ENCODE measurements at regions not wholly inside any gene's neighbourhood (a gene's known extent, or its start where the extent isn't known, plus 50 kb on each side); places are given as distances from the start of the nearest gene placed in this dataset.

- TF ChIP-seq EZH2 (IDR thresholded peaks at IDR 0.05; ENCODE audit: borderline replicate concordance, low read depth, low read length, poor library complexity, severe bottlenecking): no peak
- no TSS peak for BruUV-seq (replicated peaks)
- Histone ChIP-seq H3K27ac (ENCODE audit: low read depth, low read length, poor library complexity, severe bottlenecking) (no peak overlapping the region), H3K36me3 (ENCODE audit: insufficient read depth, low read length, poor library complexity, severe bottlenecking) (no peaks in the 10 kb centered on the region), H3K4me1 (ENCODE audit: insufficient read depth, low read length, poor library complexity, severe bottlenecking) (no peaks in the 10 kb centered on the region), H3K4me3 (ENCODE audit: low read depth, low read length, poor library complexity, severe bottlenecking) (no peak overlapping the region), H3K9me3 (ENCODE audit: low read depth, low read length, poor library complexity, severe bottlenecking) (no peaks in the 10 kb centered on the region), H3K27me3 (replicated peaks; ENCODE audit: insufficient read depth, low read depth, low read length, poor library complexity) (no peaks in the 10 kb centered on the region)
- intact Hi-C loops (cut with micrococcal nuclease; ENCODE audit: unreplicated experiment): no loop called here
- ChIA-PET POLR2A (ENCODE audit: low non-redundant PET) (no interaction called here), CTCF (no interaction called here)
- no peak for DNase-seq (ENCODE audit: low spot score)
Observed at GRCh38 chr6:140354296-140354695, 979.8 kb upstream of the CITED2 start.

DNA sequence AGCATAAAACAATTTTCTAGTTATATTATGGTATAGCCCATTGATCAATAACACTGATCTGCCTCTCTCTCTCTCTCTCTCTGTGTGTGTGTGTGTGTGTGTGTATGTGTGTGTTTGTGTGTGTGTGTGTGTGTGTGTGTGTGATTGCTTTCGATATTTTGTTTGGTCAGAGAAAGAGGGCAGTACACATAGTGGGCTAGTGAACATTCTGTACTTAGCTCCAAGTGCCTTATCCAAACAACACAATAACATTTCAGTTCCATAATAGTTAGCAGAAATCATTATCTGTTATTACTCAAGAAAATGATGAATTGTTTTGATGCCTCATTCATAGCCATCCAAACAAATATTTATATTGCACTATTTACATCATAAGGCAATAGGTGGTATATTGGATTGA lies 979.1 kb upstream of the CITED2 start:
- Histone ChIP-seq H3K4me1 (ENCODE audit: insufficient read depth, low read length, poor library complexity, severe bottlenecking) (no peaks in the 10 kb centered on the region), H3K4me3 (ENCODE audit: low read depth, low read length, poor library complexity, severe bottlenecking) (no peak overlapping the region), H3K27ac (ENCODE audit: low read depth, low read length, poor library complexity, severe bottlenecking) (no peak overlapping the region), H3K9me3 (ENCODE audit: low read depth, low read length, poor library complexity, severe bottlenecking) (no peaks in the 10 kb centered on the region), H3K36me3 (ENCODE audit: insufficient read depth, low read length, poor library complexity, severe bottlenecking) (no peaks in the 10 kb centered on the region), H3K27me3 (replicated peaks; ENCODE audit: insufficient read depth, low read depth, low read length, poor library complexity) (no peaks in the 10 kb centered on the region)
- CTCF ChIA-PET: no interaction called here
- no peak for TF ChIP-seq EZH2 (IDR thresholded peaks at IDR 0.05; ENCODE audit: borderline replicate concordance, low read depth, low read length, poor library complexity, severe bottlenecking)
- TF ChIP-seq, protein P1, sequence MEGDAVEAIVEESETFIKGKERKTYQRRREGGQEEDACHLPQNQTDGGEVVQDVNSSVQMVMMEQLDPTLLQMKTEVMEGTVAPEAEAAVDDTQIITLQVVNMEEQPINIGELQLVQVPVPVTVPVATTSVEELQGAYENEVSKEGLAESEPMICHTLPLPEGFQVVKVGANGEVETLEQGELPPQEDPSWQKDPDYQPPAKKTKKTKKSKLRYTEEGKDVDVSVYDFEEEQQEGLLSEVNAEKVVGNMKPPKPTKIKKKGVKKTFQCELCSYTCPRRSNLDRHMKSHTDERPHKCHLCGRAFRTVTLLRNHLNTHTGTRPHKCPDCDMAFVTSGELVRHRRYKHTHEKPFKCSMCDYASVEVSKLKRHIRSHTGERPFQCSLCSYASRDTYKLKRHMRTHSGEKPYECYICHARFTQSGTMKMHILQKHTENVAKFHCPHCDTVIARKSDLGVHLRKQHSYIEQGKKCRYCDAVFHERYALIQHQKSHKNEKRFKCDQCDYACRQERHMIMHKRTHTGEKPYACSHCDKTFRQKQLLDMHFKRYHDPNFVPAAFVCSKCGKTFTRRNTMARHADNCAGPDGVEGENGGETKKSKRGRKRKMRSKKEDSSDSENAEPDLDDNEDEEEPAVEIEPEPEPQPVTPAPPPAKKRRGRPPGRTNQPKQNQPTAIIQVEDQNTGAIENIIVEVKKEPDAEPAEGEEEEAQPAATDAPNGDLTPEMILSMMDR (conservative IDR thresholded peaks at IDR 0.05; ENCODE audit: low read depth, low read length): no peak
- no TSS peak for BruUV-seq (replicated peaks)
- DNase-seq (ENCODE audit: low spot score): no peak
- intact Hi-C loops (cut with micrococcal nuclease; ENCODE audit: unreplicated experiment): no loop called here
- POLR2A ChIA-PET (ENCODE audit: low non-redundant PET): no interaction called here

GRCh38 chr6:140346428-140346827 lies 972.0 kb upstream of the CITED2 start:
- no TSS peak for BruUV-seq (replicated peaks)
- POLR2A ChIA-PET (ENCODE audit: low non-redundant PET): no interaction called here

GRCh38 chr6:140345935-140346334 lies 971.5 kb upstream of the CITED2 start:
- no TSS peak for BruUV-seq (replicated peaks)
- intact Hi-C loops (cut with micrococcal nuclease; ENCODE audit: unreplicated experiment): no loop called here
- H3K4me1 ChIP-seq (ENCODE audit: insufficient read depth, low read length, poor library complexity, severe bottlenecking): no peaks in the 10 kb centered on the region
- no peak for DNase-seq (ENCODE audit: low spot score)
- H3K9me3 ChIP-seq (ENCODE audit: low read depth, low read length, poor library complexity, severe bottlenecking): no peaks in the 10 kb centered on the region
- no peaks in the 10 kb centered on the region for H3K27me3 ChIP-seq (replicated peaks; ENCODE audit: insufficient read depth, low read depth, low read length, poor library complexity)
- no peak overlapping the region for H3K27ac ChIP-seq (ENCODE audit: low read depth, low read length, poor library complexity, severe bottlenecking)
- CTCF ChIA-PET: no interaction called here
- H3K36me3 ChIP-seq (ENCODE audit: insufficient read depth, low read length, poor library complexity, severe bottlenecking): no peaks in the 10 kb centered on the region
- TF ChIP-seq, protein P1 (conservative IDR thresholded peaks at IDR 0.05; ENCODE audit: low read depth, low read length): no peak
- no peak for TF ChIP-seq EZH2 (IDR thresholded peaks at IDR 0.05; ENCODE audit: borderline replicate concordance, low read depth, low read length, poor library complexity, severe bottlenecking)
- no peak overlapping the region for H3K4me3 ChIP-seq (ENCODE audit: low read depth, low read length, poor library complexity, severe bottlenecking)
- POLR2A ChIA-PET (ENCODE audit: low non-redundant PET): no interaction called here

More at GRCh38 chr6:140346428-140346827, 972.0 kb upstream of the CITED2 start:
- TF ChIP-seq EZH2 (IDR thresholded peaks at IDR 0.05; ENCODE audit: borderline replicate concordance, low read depth, low read length, poor library complexity, severe bottlenecking): no peak
- TF ChIP-seq, protein P1 (conservative IDR thresholded peaks at IDR 0.05; ENCODE audit: low read depth, low read length): no peak
- DNase-seq (ENCODE audit: low spot score): no peak
- intact Hi-C loops (cut with micrococcal nuclease; ENCODE audit: unreplicated experiment): no loop called here
- H3K27ac ChIP-seq (ENCODE audit: low read depth, low read length, poor library complexity, severe bottlenecking): no peak overlapping the region
- CTCF ChIA-PET: no interaction called here
- no peaks in the 10 kb centered on the region for H3K36me3 ChIP-seq (ENCODE audit: insufficient read depth, low read length, poor library complexity, severe bottlenecking)
- H3K9me3 ChIP-seq (ENCODE audit: low read depth, low read length, poor library complexity, severe bottlenecking): no peaks in the 10 kb centered on the region
- no peaks in the 10 kb centered on the region for H3K27me3 ChIP-seq (replicated peaks; ENCODE audit: insufficient read depth, low read depth, low read length, poor library complexity)
- no peaks in the 10 kb centered on the region for H3K4me1 ChIP-seq (ENCODE audit: insufficient read depth, low read length, poor library complexity, severe bottlenecking)
- no peak overlapping the region for H3K4me3 ChIP-seq (ENCODE audit: low read depth, low read length, poor library complexity, severe bottlenecking)

Measured in A673 (cell line).